ENCODE measurements at regions not wholly inside any gene's neighbourhood (a gene's known extent, or its start where the extent isn't known, plus 50 kb on each side); places are given as distances from the start of the nearest gene placed in this dataset.

- no peak for DNase-seq
These were observed 109.1 kb upstream of the GGTLC1 start for GRCh38 chr20:24097506-24098245.

GRCh38 chr20:24096864-24097450, 108.4 kb upstream of the GGTLC1 start:
- DNase-seq = no peak

- DNase-seq = peak; percentile 57
These were observed 107.7 kb upstream of the GGTLC1 start for GRCh38 chr20:24096264-24096663.

- DNase-seq = peak; percentile 75
These were observed 107.2 kb upstream of the GGTLC1 start for GRCh38 chr20:24095756-24096155.

GRCh38 chr20:24095303-24095702, 106.7 kb upstream of the GGTLC1 start:
- no peak for DNase-seq

GRCh38 chr20:24089576-24089975, 101.0 kb upstream of the GGTLC1 start:
- no peak for DNase-seq

GRCh38 chr20:24086121-24086520, 97.5 kb upstream of the GGTLC1 start:
- DNase-seq = no peak

- no peak for DNase-seq
These were observed 95.7 kb upstream of the GGTLC1 start for GRCh38 chr20:24084281-24084680.

- no peak for DNase-seq
These were observed 92.5 kb upstream of the GGTLC1 start for GRCh38 chr20:24081077-24081476.

GRCh38 chr20:24079661-24080412, 91.3 kb upstream of the GGTLC1 start:
- no peak for DNase-seq

GRCh38 chr20:24077145-24077544, 88.6 kb upstream of the GGTLC1 start:
- no peak for DNase-seq

GRCh38 chr20:24070679-24071078, 82.1 kb upstream of the GGTLC1 start:
- DNase-seq = no peak

GRCh38 chr20:24066076-24066700, 77.6 kb upstream of the GGTLC1 start:
- DNase-seq = no peak

- DNase-seq = no peak
These were observed 76.3 kb upstream of the GGTLC1 start for GRCh38 chr20:24064915-24065314.

- no peak for DNase-seq
These were observed 75.5 kb upstream of the GGTLC1 start for GRCh38 chr20:24064092-24064491.

- DNase-seq = no peak
These were observed 74.5 kb upstream of the GGTLC1 start for GRCh38 chr20:24063100-24063499.

GRCh38 chr20:24060851-24061590, 72.4 kb upstream of the GGTLC1 start:
- DNase-seq = no peak

GRCh38 chr20:24059174-24059573, 70.6 kb upstream of the GGTLC1 start:
- no peak for DNase-seq

- no peak for DNase-seq
These were observed 67.9 kb upstream of the GGTLC1 start for GRCh38 chr20:24056491-24056890.

GRCh38 chr20:24052599-24053275, 64.2 kb upstream of the GGTLC1 start:
- DNase-seq = no peak

GRCh38 chr20:24051160-24051559, 62.6 kb upstream of the GGTLC1 start:
- DNase-seq = no peak

GRCh38 chr20:24050119-24050518, 61.5 kb upstream of the GGTLC1 start:
- no peak for DNase-seq
